ENCODE measurements at regions not wholly inside any gene's neighbourhood (a gene's known extent, or its start where the extent isn't known, plus 50 kb on each side); places are given as distances from the start of the nearest gene placed in this dataset.

DNA sequence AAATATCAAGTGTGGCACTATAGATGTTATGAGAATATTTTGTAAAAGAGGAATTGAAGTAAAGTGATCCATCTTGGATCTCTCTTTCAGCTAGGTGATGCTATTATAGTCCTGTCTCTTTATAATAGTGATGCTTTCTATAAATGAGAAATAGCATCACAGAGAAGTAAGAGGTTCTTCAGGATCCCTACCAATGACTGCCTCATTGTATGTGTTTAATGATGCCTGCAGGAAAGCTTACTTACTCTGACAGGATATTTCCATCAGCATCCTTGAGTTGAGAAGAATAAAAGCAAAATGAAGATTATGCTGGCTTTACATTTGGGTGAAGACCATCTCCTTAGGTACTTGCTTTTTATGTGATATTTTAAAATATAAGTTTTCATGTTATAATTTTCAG is 846.0 kb upstream of the LRFN5 start:
- no peaks in the 10 kb centered on the region for H3F3A ChIP-seq (replicated peaks; ENCODE audit: insufficient read depth)
- no peak overlapping the region for H3K9ac ChIP-seq
- no peaks in the 10 kb centered on the region for H3K36me3 ChIP-seq (replicated peaks in 1 of 2; ENCODE audit: control insufficient read depth in 1 of 2, insufficient read depth in 2 of 2, low read length in 1 of 2)
- TF ChIP-seq RFX5 (IDR thresholded peaks at IDR 0.05; ENCODE audit: low read length) (no peak), TCF12 (IDR thresholded peaks at IDR 0.05) (no peak)
- no peaks in the 10 kb centered on the region for H4K20me1 ChIP-seq (ENCODE audit: insufficient read depth)
- H3K27ac ChIP-seq (ENCODE audit: low read depth in 2 of 2, low read length in 1 of 2): no peak overlapping the region
- H2AFZ ChIP-seq (ENCODE audit: low read depth): no peak overlapping the region
- no peaks in the 10 kb centered on the region for H3K9me3 ChIP-seq
- CTCF ChIA-PET: no interaction called here
- no peaks in the 10 kb centered on the region for H3K27me3 ChIP-seq (ENCODE audit: insufficient read depth)
- H3K4me1 ChIP-seq (ENCODE audit: control insufficient read depth in 1 of 2, insufficient read depth in 2 of 2, low read depth in 1 of 2, low read length in 1 of 2): no peaks in the 10 kb centered on the region
- POLR2A ChIA-PET: no interaction called here
- no peaks in the 10 kb centered on the region for H3K79me2 ChIP-seq (ENCODE audit: insufficient read depth)
- no peak overlapping the region for H3K4me2 ChIP-seq
- DNase-seq: no peak
- H3K9me2 ChIP-seq: no peaks in the 10 kb centered on the region
- H3K4me3 ChIP-seq (ENCODE audit: low read depth in 2 of 2, low read length in 1 of 2): no peak overlapping the region

- Histone ChIP-seq H3K79me2 (ENCODE audit: insufficient read depth) (no peaks in the 10 kb centered on the region), H3K4me3 (ENCODE audit: low read depth in 2 of 2, low read length in 1 of 2) (no peak overlapping the region), H3F3A (replicated peaks; ENCODE audit: insufficient read depth) (no peaks in the 10 kb centered on the region), H3K9me3 (no peaks in the 10 kb centered on the region), H3K4me1 (ENCODE audit: control insufficient read depth in 1 of 2, insufficient read depth in 2 of 2, low read depth in 1 of 2, low read length in 1 of 2) (no peaks in the 10 kb centered on the region), H3K9ac (no peak overlapping the region), H3K4me2 (no peak overlapping the region), H3K27me3 (ENCODE audit: insufficient read depth) (no peaks in the 10 kb centered on the region), H2AFZ (ENCODE audit: low read depth) (no peak overlapping the region), H3K36me3 (replicated peaks in 1 of 2; ENCODE audit: control insufficient read depth in 1 of 2, insufficient read depth in 2 of 2, low read length in 1 of 2) (no peaks in the 10 kb centered on the region), H3K27ac (ENCODE audit: low read depth in 2 of 2, low read length in 1 of 2) (no peak overlapping the region), H4K20me1 (ENCODE audit: insufficient read depth) (no peaks in the 10 kb centered on the region), H3K9me2 (no peaks in the 10 kb centered on the region)
- ChIA-PET POLR2A (no interaction called here), CTCF (no interaction called here)
- DNase-seq: no peak
- TF ChIP-seq, protein P1, sequence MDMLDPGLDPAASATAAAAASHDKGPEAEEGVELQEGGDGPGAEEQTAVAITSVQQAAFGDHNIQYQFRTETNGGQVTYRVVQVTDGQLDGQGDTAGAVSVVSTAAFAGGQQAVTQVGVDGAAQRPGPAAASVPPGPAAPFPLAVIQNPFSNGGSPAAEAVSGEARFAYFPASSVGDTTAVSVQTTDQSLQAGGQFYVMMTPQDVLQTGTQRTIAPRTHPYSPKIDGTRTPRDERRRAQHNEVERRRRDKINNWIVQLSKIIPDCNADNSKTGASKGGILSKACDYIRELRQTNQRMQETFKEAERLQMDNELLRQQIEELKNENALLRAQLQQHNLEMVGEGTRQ (IDR thresholded peaks at IDR 0.05; ENCODE audit: borderline replicate concordance, low read depth, low read length): no peak
- WGBS (ENCODE audit: low lambda C conversion rate): 6% methylated on average over 2 of the region's 2 CpGs
Observed at GRCh38 chr14:40758076-40758475, 848.6 kb upstream of the LRFN5 start.

DNA sequence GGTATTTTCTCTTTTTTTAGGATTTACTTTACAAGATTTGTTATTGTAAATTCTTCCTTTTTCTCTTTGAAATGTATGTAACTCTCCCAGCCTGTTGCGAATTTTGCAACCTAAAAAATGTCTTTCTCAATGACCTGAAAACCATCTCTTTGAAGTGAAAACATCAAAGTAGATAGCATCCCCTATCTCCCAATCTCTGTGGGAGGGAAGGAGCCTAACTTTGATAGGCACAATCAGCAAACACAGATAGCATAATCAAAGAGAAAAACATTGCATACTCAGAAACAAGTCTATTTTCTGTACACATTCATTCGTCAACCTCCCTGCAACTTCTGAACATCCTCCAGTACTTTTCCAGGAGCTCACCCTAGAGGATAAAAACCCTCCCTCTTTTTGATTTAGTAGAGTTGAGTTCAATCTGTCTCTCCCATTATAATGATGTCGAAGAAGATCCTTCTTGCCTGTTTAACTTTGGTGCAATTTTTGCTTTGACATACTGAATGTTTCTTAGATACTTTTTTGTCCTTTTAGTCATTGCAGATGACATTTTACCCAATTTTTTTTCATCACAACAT is 849.2 kb upstream of the LRFN5 start:
- WGBS (ENCODE audit: low lambda C conversion rate): 0% methylated on average over 3 of the region's 3 CpGs
- H3K9me3 ChIP-seq: no peaks in the 10 kb centered on the region
- H2AFZ ChIP-seq (ENCODE audit: low read depth): no peak overlapping the region
- ChIA-PET CTCF (no interaction called here), POLR2A (no interaction called here)
- no peak overlapping the region for H3K4me2 ChIP-seq
- H3K9me2 ChIP-seq: no peaks in the 10 kb centered on the region
- H3K79me2 ChIP-seq (ENCODE audit: insufficient read depth): no peaks in the 10 kb centered on the region
- no peaks in the 10 kb centered on the region for H3K27me3 ChIP-seq (ENCODE audit: insufficient read depth)
- TF ChIP-seq FOXJ3 (CRISPR knock-in tag; IDR thresholded peaks at IDR 0.05): no peak
- no peak for TF ChIP-seq NRF1 (IDR thresholded peaks at IDR 0.05; ENCODE audit: low read depth, low read length)
- no peak for TF ChIP-seq GABPA (IDR thresholded peaks at IDR 0.05; ENCODE audit: low read depth)
- TF ChIP-seq, protein P2, sequence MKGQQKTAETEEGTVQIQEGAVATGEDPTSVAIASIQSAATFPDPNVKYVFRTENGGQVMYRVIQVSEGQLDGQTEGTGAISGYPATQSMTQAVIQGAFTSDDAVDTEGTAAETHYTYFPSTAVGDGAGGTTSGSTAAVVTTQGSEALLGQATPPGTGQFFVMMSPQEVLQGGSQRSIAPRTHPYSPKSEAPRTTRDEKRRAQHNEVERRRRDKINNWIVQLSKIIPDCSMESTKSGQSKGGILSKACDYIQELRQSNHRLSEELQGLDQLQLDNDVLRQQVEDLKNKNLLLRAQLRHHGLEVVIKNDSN (IDR thresholded peaks at IDR 0.05; ENCODE audit: borderline replicate concordance, low read depth): no peak
- TF ChIP-seq, protein P3, sequence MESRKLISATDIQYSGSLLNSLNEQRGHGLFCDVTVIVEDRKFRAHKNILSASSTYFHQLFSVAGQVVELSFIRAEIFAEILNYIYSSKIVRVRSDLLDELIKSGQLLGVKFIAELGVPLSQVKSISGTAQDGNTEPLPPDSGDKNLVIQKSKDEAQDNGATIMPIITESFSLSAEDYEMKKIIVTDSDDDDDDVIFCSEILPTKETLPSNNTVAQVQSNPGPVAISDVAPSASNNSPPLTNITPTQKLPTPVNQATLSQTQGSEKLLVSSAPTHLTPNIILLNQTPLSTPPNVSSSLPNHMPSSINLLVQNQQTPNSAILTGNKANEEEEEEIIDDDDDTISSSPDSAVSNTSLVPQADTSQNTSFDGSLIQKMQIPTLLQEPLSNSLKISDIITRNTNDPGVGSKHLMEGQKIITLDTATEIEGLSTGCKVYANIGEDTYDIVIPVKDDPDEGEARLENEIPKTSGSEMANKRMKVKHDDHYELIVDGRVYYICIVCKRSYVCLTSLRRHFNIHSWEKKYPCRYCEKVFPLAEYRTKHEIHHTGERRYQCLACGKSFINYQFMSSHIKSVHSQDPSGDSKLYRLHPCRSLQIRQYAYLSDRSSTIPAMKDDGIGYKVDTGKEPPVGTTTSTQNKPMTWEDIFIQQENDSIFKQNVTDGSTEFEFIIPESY (IDR thresholded peaks at IDR 0.05; ENCODE audit: borderline replicate concordance, low read depth): no peak
- TF ChIP-seq MAX (IDR thresholded peaks at IDR 0.05; ENCODE audit: low read depth): no peak
- no peak for TF ChIP-seq TAF1 (IDR thresholded peaks at IDR 0.05; ENCODE audit: borderline replicate concordance, low read depth, low read length)
- TF ChIP-seq, protein P4, sequence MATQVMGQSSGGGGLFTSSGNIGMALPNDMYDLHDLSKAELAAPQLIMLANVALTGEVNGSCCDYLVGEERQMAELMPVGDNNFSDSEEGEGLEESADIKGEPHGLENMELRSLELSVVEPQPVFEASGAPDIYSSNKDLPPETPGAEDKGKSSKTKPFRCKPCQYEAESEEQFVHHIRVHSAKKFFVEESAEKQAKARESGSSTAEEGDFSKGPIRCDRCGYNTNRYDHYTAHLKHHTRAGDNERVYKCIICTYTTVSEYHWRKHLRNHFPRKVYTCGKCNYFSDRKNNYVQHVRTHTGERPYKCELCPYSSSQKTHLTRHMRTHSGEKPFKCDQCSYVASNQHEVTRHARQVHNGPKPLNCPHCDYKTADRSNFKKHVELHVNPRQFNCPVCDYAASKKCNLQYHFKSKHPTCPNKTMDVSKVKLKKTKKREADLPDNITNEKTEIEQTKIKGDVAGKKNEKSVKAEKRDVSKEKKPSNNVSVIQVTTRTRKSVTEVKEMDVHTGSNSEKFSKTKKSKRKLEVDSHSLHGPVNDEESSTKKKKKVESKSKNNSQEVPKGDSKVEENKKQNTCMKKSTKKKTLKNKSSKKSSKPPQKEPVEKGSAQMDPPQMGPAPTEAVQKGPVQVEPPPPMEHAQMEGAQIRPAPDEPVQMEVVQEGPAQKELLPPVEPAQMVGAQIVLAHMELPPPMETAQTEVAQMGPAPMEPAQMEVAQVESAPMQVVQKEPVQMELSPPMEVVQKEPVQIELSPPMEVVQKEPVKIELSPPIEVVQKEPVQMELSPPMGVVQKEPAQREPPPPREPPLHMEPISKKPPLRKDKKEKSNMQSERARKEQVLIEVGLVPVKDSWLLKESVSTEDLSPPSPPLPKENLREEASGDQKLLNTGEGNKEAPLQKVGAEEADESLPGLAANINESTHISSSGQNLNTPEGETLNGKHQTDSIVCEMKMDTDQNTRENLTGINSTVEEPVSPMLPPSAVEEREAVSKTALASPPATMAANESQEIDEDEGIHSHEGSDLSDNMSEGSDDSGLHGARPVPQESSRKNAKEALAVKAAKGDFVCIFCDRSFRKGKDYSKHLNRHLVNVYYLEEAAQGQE (IDR thresholded peaks at IDR 0.05; ENCODE audit: low read depth, low read length): no peak
- TF ChIP-seq MEF2A (IDR thresholded peaks at IDR 0.05; ENCODE audit: borderline replicate concordance, low read depth): no peak
- TF ChIP-seq POLR2AphosphoS5 (IDR thresholded peaks at IDR 0.05; ENCODE audit: low read depth, low read length): no peak
- DNase-seq: no peak
- no peaks in the 10 kb centered on the region for H3F3A ChIP-seq (replicated peaks; ENCODE audit: insufficient read depth)
- no peak overlapping the region for H3K27ac ChIP-seq (ENCODE audit: low read depth in 2 of 2, low read length in 1 of 2)
- no peaks in the 10 kb centered on the region for H3K36me3 ChIP-seq (replicated peaks in 1 of 2; ENCODE audit: control insufficient read depth in 1 of 2, insufficient read depth in 2 of 2, low read length in 1 of 2)
- H3K9ac ChIP-seq: no peak overlapping the region
- H4K20me1 ChIP-seq (ENCODE audit: insufficient read depth): no peaks in the 10 kb centered on the region
- H3K4me3 ChIP-seq (ENCODE audit: low read depth in 2 of 2, low read length in 1 of 2): no peak overlapping the region
- no peaks in the 10 kb centered on the region for H3K4me1 ChIP-seq (ENCODE audit: control insufficient read depth in 1 of 2, insufficient read depth in 2 of 2, low read depth in 1 of 2, low read length in 1 of 2)
